GM20431 (cell line): ENCODE measurements at regions not wholly inside any gene's neighbourhood (a gene's known extent, or its start where the extent isn't known, plus 50 kb on each side); places are given as distances from the start of the nearest gene placed in this dataset.

Experiments
- in situ Hi-C: fragments of 300-500 bp; cut with MseI, MboI; formaldehyde crosslinking; loops from one replicate; pipeline ENCODE4 v1.15.0; 2020; ENCODE audit warnings: low sequenced_read_pairs; ENCODE audit not compliant: unreplicated experiment

GRCh38 chr3:18295171-18295920 is 129.8 kb downstream of the SATB1 start:
- in situ Hi-C loops = no loop called here

- in situ Hi-C loops = no loop called here
Measured at GRCh38 chr3:18290157-18290556, 135.0 kb downstream of the SATB1 start.

- in situ Hi-C loops = no loop called here
Measured at GRCh38 chr3:18288243-18288642, 136.9 kb downstream of the SATB1 start.

GRCh38 chr3:18284716-18285115 is 140.4 kb downstream of the SATB1 start:
- in situ Hi-C loops = no loop called here

- in situ Hi-C loops = no loop called here
Measured at GRCh38 chr3:18283680-18284079, 141.5 kb downstream of the SATB1 start.

- in situ Hi-C loops = no loop called here
Measured at GRCh38 chr3:18282507-18282906, 142.6 kb downstream of the SATB1 start.

- in situ Hi-C loops = no loop called here
Measured at GRCh38 chr3:18279226-18279737, 145.9 kb downstream of the SATB1 start.

GRCh38 chr3:18264853-18265252 is 160.3 kb downstream of the SATB1 start:
- in situ Hi-C loops = no loop called here

GRCh38 chr3:18264361-18264760 is 160.8 kb downstream of the SATB1 start:
- in situ Hi-C loops = no loop called here

GRCh38 chr3:18258492-18258891 is 166.6 kb downstream of the SATB1 start:
- in situ Hi-C loops = no loop called here

- in situ Hi-C loops = no loop called here
Measured at GRCh38 chr3:18252578-18252977, 172.6 kb downstream of the SATB1 start.

GRCh38 chr3:18250991-18251390 is 174.1 kb downstream of the SATB1 start:
- in situ Hi-C loops = no loop called here

- in situ Hi-C loops = no loop called here
Measured at GRCh38 chr3:18249126-18249525, 176.0 kb downstream of the SATB1 start.

- in situ Hi-C loops = no loop called here
Measured at GRCh38 chr3:18247776-18248310, 177.3 kb downstream of the SATB1 start.

- in situ Hi-C loops = no loop called here
Measured at GRCh38 chr3:18247139-18247695, 177.9 kb downstream of the SATB1 start.

- in situ Hi-C loops = no loop called here
Measured at GRCh38 chr3:18246336-18247060, 178.6 kb downstream of the SATB1 start.

- in situ Hi-C loops = no loop called here
Measured at GRCh38 chr3:18245721-18246120, 179.4 kb downstream of the SATB1 start.

GRCh38 chr3:18241837-18242236 is 183.3 kb downstream of the SATB1 start:
- in situ Hi-C loops = no loop called here

GRCh38 chr3:18239674-18240073 is 185.5 kb downstream of the SATB1 start:
- in situ Hi-C loops = no loop called here

GRCh38 chr3:18238746-18239331 is 186.3 kb downstream of the SATB1 start:
- in situ Hi-C loops = no loop called here
